ENCODE measurements at regions not wholly inside any gene's neighbourhood (a gene's known extent, or its start where the extent isn't known, plus 50 kb on each side); places are given as distances from the start of the nearest gene placed in this dataset.

GRCh38 chr20:57900226-57900905, 190.6 kb upstream of the PMEPA1 start:
- DNase-seq: no peak

DNA sequence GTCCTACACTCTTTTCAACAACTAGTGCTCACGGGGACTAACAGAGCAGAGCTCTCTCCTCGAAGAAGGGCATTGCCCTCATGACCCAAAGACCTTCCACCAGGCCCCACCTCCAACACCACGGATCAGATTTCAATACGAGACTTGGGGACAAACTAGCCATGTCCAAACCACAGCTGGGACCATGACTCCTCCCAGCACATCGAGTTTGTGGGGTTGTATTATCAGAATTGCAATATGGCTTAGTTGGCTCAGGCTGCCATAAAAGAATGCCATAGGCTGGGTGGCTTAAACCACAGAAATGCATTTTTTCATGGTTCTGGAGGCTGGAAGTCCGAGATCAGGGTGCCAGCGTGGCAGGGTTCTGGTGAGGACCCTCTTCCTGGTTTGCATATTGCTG, 189.7 kb upstream of the PMEPA1 start:
- DNase-seq: no peak

GRCh38 chr20:57898332-57898731, 188.5 kb upstream of the PMEPA1 start:
- DNase-seq: no peak

DNA sequence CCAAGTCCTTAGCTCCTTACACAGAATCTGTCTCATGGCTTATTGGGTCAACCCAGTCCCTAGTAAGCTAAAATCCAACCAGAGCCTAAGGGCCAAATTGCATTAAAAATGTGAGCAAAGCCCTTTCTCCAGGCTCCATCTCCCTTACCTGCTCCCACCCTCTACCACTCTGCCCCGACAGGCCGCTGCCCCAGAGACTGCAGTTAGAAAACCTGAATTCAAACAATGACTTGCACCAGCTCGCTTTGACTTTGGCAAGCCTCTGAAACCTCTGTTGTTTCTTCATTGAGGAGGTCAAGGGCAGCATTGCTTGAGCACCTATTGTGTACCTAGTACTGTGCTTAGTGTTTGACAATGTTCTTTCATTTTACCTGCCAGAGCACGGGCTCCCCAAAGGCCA, 188.1 kb upstream of the PMEPA1 start:
- no peak for DNase-seq

DNA sequence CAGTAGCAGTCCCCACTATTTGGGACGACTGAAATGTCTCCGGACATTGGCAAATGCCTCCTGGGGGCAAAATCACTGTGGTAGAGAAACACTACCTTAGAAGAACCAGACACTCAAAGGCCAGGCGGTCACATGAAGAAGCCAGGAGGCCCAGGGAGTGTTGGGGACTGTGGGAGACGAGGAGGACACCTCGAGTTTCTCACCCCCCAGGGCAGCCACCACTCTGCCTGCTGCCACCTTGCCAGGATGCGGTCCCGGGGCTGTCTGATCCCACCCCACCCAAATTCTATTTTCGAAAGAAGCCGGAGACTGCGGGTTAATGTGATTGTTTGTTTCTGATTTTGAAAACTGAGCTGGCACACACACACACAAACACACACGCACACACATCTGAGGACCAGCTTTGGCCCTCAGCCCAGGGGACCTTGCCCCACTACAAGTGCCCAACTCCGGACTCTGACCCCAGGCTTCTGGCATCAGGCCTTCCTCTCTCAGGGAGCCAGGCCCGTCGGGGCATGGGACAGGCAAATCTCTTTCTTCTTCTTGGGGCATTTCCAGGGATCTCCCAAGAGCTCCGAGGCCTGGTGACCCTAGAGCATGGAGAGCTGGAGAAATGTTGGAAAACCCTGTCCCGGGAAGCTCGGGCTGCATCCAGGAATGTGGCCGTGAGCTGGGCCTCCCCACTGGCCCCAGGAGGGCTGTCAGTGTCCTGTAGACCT, 187.5 kb upstream of the PMEPA1 start:
- peak in 1 of 56 donors; percentile 16 for DNase-seq

DNA sequence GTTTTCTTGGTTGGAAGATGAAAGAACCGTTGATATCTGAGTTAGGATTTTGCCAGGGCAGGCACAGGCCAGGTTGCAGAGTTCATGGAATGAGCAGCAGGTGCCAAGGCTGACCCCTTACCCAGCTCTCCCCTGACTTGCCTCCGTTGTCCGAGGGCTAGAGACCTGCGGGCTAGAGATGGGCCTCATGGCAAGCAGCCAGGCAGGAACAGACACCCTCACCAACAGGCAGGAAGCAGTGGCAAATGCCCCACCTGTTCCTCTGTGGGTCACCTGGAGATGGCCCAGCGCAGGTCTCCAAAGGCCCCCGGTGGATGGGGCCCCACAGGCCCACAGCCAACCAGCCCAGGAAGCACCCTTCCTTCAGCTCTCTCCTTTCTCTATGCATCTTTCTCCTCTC, 186.7 kb upstream of the PMEPA1 start:
- no peak for DNase-seq

- DNase-seq: peak in 2 of 56 donors; percentile 15 to 20
Measured at GRCh38 chr20:57896017-57896416, 186.2 kb upstream of the PMEPA1 start.

GRCh38 chr20:57895161-57895855, 185.5 kb upstream of the PMEPA1 start:
- no peak for DNase-seq

GRCh38 chr20:57894522-57894921, 184.7 kb upstream of the PMEPA1 start:
- DNase-seq: no peak

GRCh38 chr20:57894096-57894495, 184.3 kb upstream of the PMEPA1 start:
- no peak for DNase-seq

- DNase-seq: no peak
Measured at GRCh38 chr20:57893366-57893999, 183.7 kb upstream of the PMEPA1 start.

- DNase-seq: no peak
Measured at GRCh38 chr20:57892471-57892870, 182.7 kb upstream of the PMEPA1 start.

DNA sequence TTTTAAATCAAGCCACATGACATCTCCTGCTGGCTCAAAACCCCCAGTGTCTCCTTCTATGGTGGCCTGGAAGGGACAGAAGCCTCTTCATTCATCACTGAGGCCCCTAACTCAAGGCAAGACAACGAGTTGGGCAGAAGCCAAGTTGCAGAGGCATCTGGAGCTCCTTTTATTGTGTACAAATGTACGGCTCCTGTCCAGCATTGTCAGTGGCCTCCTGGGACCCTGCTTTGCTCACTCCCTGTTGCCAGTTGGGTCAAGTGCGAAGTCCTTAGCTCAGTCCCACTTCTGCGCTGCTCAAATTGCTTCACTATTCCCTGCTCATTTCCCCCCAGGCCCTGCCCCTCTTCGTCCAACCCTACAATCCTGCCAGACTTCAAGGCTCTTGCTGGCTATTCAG, 181.2 kb upstream of the PMEPA1 start:
- no peak for DNase-seq

DNA sequence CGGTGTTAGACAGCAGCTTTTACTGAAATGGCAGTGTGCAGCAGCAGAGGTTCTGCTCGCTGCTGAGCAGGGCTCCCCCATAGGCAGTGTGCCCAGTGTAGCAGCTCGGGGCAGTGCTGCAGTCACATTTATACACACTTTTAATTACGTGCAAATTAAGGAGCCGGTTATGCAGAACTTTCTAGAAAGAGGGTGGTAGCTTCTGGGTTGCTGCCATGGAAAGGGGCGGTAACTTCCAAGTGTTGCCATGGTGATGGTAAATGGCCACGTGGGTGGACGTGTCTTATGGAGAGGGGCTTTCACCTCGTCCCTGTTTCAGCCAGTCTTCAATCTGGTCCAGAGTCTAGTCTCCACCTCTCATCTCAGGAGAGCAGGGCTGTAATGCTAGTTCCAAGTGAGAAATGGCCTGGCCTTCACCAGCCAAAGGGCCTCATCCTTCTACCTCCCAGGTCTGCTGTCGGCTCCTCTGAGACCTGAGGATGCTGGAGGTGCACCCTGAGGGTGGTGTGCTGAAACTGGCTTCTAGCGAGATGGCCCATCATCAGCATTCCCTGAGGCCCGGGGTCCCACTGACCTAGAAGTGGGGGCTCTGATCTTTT, 180.5 kb upstream of the PMEPA1 start:
- DNase-seq: peak in 2 of 56 donors; percentile 12 to 15

DNA sequence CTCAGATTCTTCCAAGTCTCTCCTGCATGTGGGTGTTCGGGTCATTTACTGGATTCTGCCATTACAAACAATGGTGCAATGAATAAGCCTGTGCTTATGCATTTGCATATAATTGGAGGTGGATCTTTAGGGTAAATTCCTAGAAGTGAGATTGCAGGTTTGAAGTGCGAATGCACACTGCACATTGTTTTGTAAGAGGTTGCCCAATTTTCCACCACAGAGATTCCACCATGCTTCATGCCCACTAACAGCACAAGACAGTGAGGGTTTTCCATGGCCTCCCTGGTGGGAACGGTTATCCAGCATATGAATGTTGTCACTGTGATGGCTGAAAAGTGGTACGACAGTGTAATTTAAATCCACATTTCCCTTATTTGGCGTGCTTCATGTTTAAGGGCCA, 178.8 kb upstream of the PMEPA1 start:
- DNase-seq: no peak

DNA sequence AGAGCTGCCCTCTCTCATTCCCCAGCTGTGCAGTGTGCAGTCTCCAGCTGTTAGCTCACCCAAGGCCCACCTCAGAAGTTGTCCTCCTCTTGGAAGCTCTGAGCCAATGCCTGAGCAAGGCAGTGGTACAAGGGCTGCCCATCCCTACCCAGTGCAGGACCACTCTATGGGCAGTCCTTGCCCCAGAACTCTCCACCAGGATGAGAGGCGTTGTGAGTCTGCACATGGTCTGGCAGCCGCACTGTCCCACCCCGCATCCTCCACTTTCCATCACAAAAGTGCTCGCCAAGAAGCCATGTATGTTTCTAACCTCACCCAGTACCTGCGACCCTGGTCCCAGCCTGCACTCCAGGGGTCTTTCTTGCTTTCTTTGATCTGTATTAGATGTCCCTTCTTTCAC, 175.1 kb upstream of the PMEPA1 start:
- DNase-seq: no peak

GRCh38 chr20:57883761-57884160, 173.9 kb upstream of the PMEPA1 start:
- DNase-seq: no peak

GRCh38 chr20:57883224-57883623, 173.4 kb upstream of the PMEPA1 start:
- no peak for DNase-seq

- no peak for DNase-seq
Measured at GRCh38 chr20:57882451-57883161, 172.8 kb upstream of the PMEPA1 start.

- no peak for DNase-seq
Measured at GRCh38 chr20:57881466-57882385, 171.9 kb upstream of the PMEPA1 start.

Data from amygdala (tissue), 56 donors.